Mesendoderm (in vitro differentiated cells): ENCODE measurements at regions not wholly inside any gene's neighbourhood (a gene's known extent, or its start where the extent isn't known, plus 50 kb on each side); places are given as distances from the start of the nearest gene placed in this dataset.

Experiments
- DNase-seq: peaks from one replicate; pipeline ENCODE4 v3.0.0; 2013
- H2AK5ac ChIP-seq: 2 replicates; pipeline ENCODE4 v1.6.1; 2013; ENCODE audit warnings: low read length, inconsistent platforms
- H2BK120ac ChIP-seq: 2 replicates; pipeline ENCODE4 v1.6.1; 2013; ENCODE audit warnings: low read depth, mild to moderate bottlenecking, low read length, moderate library complexity, mixed read lengths
- H2BK15ac ChIP-seq: replicated peaks from 2 replicates; pipeline ENCODE4 v1.6.1; 2013; ENCODE audit warnings: low read depth, mild to moderate bottlenecking, moderate library complexity
- H2BK5ac ChIP-seq: 2 replicates; pipeline ENCODE4 v1.6.1; 2013; ENCODE audit warnings: low read length, inconsistent platforms
- H3K18ac ChIP-seq: 2 replicates; pipeline ENCODE4 v1.6.1; 2013; ENCODE audit warnings: mild to moderate bottlenecking, low read length, mixed read lengths
- H3K23ac ChIP-seq: one replicate; pipeline ENCODE4 v1.6.1; 2013; ENCODE audit warnings: low read length
- H3K27ac ChIP-seq: 2 replicates; pipeline ENCODE4 v1.5.1; 2013; ENCODE audit warnings: low read depth, mild to moderate bottlenecking, inconsistent platforms, low read length, moderate library complexity
- H3K27me3 ChIP-seq: 2 replicates; pipeline ENCODE4 v1.6.1; 2013; ENCODE audit warnings: low read length, control low read depth, mild to moderate bottlenecking, inconsistent platforms; ENCODE audit not compliant: insufficient read depth, poor library complexity
- H3K36me3 ChIP-seq: 2 replicates; pipeline ENCODE4 v1.6.1; 2013; ENCODE audit warnings: low read length, inconsistent platforms; ENCODE audit not compliant: control insufficient read depth, insufficient read depth
- H3K4ac ChIP-seq: one replicate; pipeline ENCODE4 v1.6.1; 2013; ENCODE audit warnings: low read depth, mild to moderate bottlenecking, low read length, moderate library complexity
- H3K4me1 ChIP-seq: 2 replicates; pipeline ENCODE4 v1.6.1; 2013; ENCODE audit warnings: low read depth, low read length, inconsistent platforms; ENCODE audit not compliant: control insufficient read depth
- H3K4me2 ChIP-seq: 2 replicates; pipeline ENCODE4 v1.6.1; 2013; ENCODE audit warnings: low read length
- H3K4me3 ChIP-seq: 2 replicates; pipeline ENCODE4 v1.5.1; 2013; ENCODE audit warnings: mild to moderate bottlenecking, low read length
- H3K56ac ChIP-seq: one replicate; pipeline ENCODE4 v1.6.1; 2013; ENCODE audit warnings: low read length
- H3K79me1 ChIP-seq: 2 replicates; pipeline ENCODE4 v1.6.1; 2013; ENCODE audit warnings: low read length, inconsistent platforms
- H3K79me2 ChIP-seq: 2 replicates; pipeline ENCODE4 v1.6.1; 2013; ENCODE audit warnings: mild to moderate bottlenecking, low read length; ENCODE audit not compliant: control insufficient read depth, insufficient read depth
- H3K9ac ChIP-seq: 2 replicates; pipeline ENCODE4 v1.6.1; 2013; ENCODE audit warnings: low read length, inconsistent platforms
- H4K5ac ChIP-seq: one replicate; pipeline ENCODE4 v1.6.1; 2013; ENCODE audit warnings: low read length
- H4K8ac ChIP-seq: one replicate; pipeline ENCODE4 v1.6.1; 2013; ENCODE audit warnings: low read depth, mild to moderate bottlenecking, control low read depth, low read length, moderate library complexity
- WGBS: extraction: QIAGEN DNeasy Blood & Tissue Kit; methylation state at CpG from one replicate; pipeline ENCODE4 v1.1.7; 2013; ENCODE audit warnings: low lambda C conversion rate, missing lambda C conversion rate; ENCODE audit not compliant: insufficient coverage; ENCODE audit errors: extremely low coverage; 5-methylcytosine and 5-hydroxymethylcytosine counted together

DNA sequence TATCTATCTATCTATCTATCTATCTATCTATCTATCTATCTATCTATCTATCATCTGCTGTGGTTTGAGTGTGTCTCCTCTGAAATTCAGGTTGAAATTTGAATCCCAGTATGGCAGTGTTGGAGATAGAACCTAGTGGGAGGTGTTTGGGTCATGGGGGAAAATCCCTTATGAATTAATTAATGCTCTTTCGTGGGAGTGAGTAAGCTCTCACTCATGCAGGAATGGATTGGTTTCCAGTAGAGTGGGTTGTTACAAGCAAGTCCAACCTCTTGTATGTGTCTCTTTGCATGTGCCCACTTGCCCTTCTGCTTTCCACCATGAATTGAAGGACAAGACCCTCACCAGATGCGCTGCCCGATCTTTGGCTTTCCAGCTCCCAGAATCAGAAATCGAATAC lies 113.0 kb downstream of the ANXA1 start:
- H3K4ac ChIP-seq = no peak overlapping the region
- no peaks in the 10 kb centered on the region for H3K36me3 ChIP-seq
- H3K9ac ChIP-seq = no peak overlapping the region
- no peaks in the 10 kb centered on the region for H3K4me1 ChIP-seq
- no peaks in the 10 kb centered on the region for H3K27me3 ChIP-seq
- no peak overlapping the region for H2BK5ac ChIP-seq
- no peak overlapping the region for H2AK5ac ChIP-seq
- no peak overlapping the region for H2BK120ac ChIP-seq
- no peak for DNase-seq
- H3K4me2 ChIP-seq = no peak overlapping the region
- H3K56ac ChIP-seq = no peak overlapping the region
- H4K8ac ChIP-seq = no peak overlapping the region
- H4K5ac ChIP-seq = no peak overlapping the region
- no peak overlapping the region for H3K18ac ChIP-seq
- H3K4me3 ChIP-seq = no peak overlapping the region
- no peak overlapping the region for H3K23ac ChIP-seq
- no peak overlapping the region for H2BK15ac ChIP-seq
- no CpG with 5 or more reads among the region's 4 CpGs for WGBS
- H3K27ac ChIP-seq = no peak overlapping the region
- H3K79me2 ChIP-seq = no peaks in the 10 kb centered on the region
- no peaks in the 10 kb centered on the region for H3K79me1 ChIP-seq

GRCh38 chr9:73265876-73266275 lies 114.2 kb downstream of the ANXA1 start:
- Histone ChIP-seq H3K27me3 (no peaks in the 10 kb centered on the region), H3K27ac (no peak overlapping the region), H3K18ac (no peak overlapping the region), H2BK5ac (no peak overlapping the region), H3K9ac (no peak overlapping the region), H3K4me1 (no peaks in the 10 kb centered on the region), H4K5ac (no peak overlapping the region), H2BK120ac (no peak overlapping the region), H3K23ac (no peak overlapping the region), H3K4me2 (no peak overlapping the region), H3K79me2 (no peaks in the 10 kb centered on the region), H3K56ac (no peak overlapping the region), H4K8ac (no peak overlapping the region), H3K79me1 (no peaks in the 10 kb centered on the region), H3K4me3 (no peak overlapping the region), H2BK15ac (no peak overlapping the region), H3K4ac (no peak overlapping the region), H2AK5ac (no peak overlapping the region), H3K36me3 (no peaks in the 10 kb centered on the region)
- no peak for DNase-seq
- no CpG with 5 or more reads among the region's 4 CpGs for WGBS

DNA sequence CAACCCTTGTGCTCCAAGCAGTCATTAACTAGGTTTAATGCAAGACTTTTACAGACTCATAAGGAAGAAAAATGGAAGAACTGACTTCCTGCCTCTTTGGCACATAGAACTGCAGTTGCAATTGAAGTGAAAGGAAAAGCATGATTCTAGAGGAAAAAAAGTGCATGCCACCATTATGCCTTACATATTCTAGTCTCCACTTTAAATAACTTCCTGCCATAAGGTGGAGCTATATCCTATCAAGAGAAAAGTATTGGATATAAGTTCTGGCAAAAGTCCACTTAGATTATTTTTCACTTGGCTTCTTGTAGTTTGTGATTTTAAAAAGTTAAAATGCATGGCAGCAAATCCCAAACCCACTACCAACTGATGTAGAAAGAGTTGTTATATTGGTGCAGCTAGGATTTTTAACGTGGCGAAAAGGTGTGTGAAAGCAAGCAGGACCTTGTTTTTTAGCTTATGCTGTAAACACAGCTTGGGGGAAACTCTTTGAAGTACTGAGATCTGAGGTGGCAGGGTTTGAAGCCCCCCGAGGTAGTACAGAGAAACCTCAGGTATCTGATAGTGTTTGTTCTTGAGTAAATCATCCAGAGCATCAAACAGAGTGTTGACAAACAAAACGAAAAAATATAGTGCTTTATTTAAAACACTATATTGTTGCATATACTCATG lies 117.9 kb downstream of the ANXA1 start:
- Histone ChIP-seq H3K4ac (no peak overlapping the region), H3K79me1 (no peaks in the 10 kb centered on the region), H3K18ac (no peak overlapping the region), H3K4me1 (no peaks in the 10 kb centered on the region), H2BK15ac (no peak overlapping the region), H2AK5ac (no peak overlapping the region), H3K56ac (no peak overlapping the region), H3K9ac (no peak overlapping the region), H3K4me2 (no peak overlapping the region), H3K4me3 (no peak overlapping the region), H3K36me3 (no peaks in the 10 kb centered on the region), H3K27me3 (no peaks in the 10 kb centered on the region), H3K79me2 (no peaks in the 10 kb centered on the region), H3K27ac (no peak overlapping the region), H2BK120ac (no peak overlapping the region), H4K5ac (no peak overlapping the region), H4K8ac (no peak overlapping the region), H2BK5ac (no peak overlapping the region), H3K23ac (no peak overlapping the region)
- peak; percentile 79 for DNase-seq
- WGBS = no CpG with 5 or more reads among the region's 4 CpGs

GRCh38 chr9:73270967-73271721 lies 119.5 kb downstream of the ANXA1 start:
- Histone ChIP-seq H3K4me3 (no peak overlapping the region), H2BK5ac (no peak overlapping the region), H3K9ac (no peak overlapping the region), H4K5ac (no peak overlapping the region), H3K4me2 (no peak overlapping the region), H3K18ac (no peak overlapping the region), H3K79me2 (no peaks in the 10 kb centered on the region), H3K4ac (no peak overlapping the region), H3K27me3 (no peaks in the 10 kb centered on the region), H3K23ac (no peak overlapping the region), H4K8ac (no peak overlapping the region), H3K36me3 (no peaks in the 10 kb centered on the region), H2BK15ac (no peak overlapping the region), H2BK120ac (no peak overlapping the region), H3K79me1 (no peaks in the 10 kb centered on the region), H2AK5ac (no peak overlapping the region), H3K4me1 (no peaks in the 10 kb centered on the region), H3K56ac (no peak overlapping the region), H3K27ac (no peak overlapping the region)
- no peak for DNase-seq
- no CpG with 5 or more reads among the region's 3 CpGs for WGBS

GRCh38 chr9:73280113-73280512 lies 128.4 kb downstream of the ANXA1 start:
- Histone ChIP-seq H2AK5ac (no peak overlapping the region), H3K79me1 (no peaks in the 10 kb centered on the region), H3K36me3 (no peaks in the 10 kb centered on the region), H3K4me1 (no peaks in the 10 kb centered on the region), H3K4me2 (no peak overlapping the region), H4K5ac (no peak overlapping the region), H3K18ac (no peak overlapping the region), H2BK120ac (no peak overlapping the region), H3K4me3 (no peak overlapping the region), H2BK5ac (no peak overlapping the region), H3K27ac (peak overlapping the region; percentile 25), H3K4ac (no peak overlapping the region), H3K27me3 (no peaks in the 10 kb centered on the region), H3K9ac (no peak overlapping the region), H3K56ac (no peak overlapping the region), H3K23ac (no peak overlapping the region), H2BK15ac (no peak overlapping the region), H4K8ac (no peak overlapping the region), H3K79me2 (no peaks in the 10 kb centered on the region)
- DNase-seq = peak; percentile 10
- WGBS = no CpG with 5 or more reads among the region's 3 CpGs
